Femur (tissue), 1 donor: ENCODE measurements at regions not wholly inside any gene's neighbourhood (a gene's known extent, or its start where the extent isn't known, plus 50 kb on each side); places are given as distances from the start of the nearest gene placed in this dataset.
A peak's percentile ranks its signal among the peaks of the same experiment; 100 is the strongest.

Experiments
- DNase-seq: peaks from one replicate; pipeline ENCODE4 v3.0.0-alpha.2; 2017

- no peak for DNase-seq
Observed at GRCh38 chr18:77601567-77601966, 351.9 kb downstream of the GALR1 start.

- no peak for DNase-seq
Observed at GRCh38 chr18:77607087-77607486, 357.4 kb downstream of the GALR1 start.

GRCh38 chr18:77608807-77609206 lies 359.2 kb downstream of the GALR1 start:
- DNase-seq: no peak

GRCh38 chr18:77617694-77618093 lies 368.0 kb downstream of the GALR1 start:
- DNase-seq: no peak

GRCh38 chr18:77619525-77619924 lies 369.9 kb downstream of the GALR1 start:
- DNase-seq: no peak

- DNase-seq: no peak
Observed at GRCh38 chr18:77622009-77622692, 372.5 kb downstream of the GALR1 start.

GRCh38 chr18:77632758-77633157 lies 383.1 kb downstream of the GALR1 start:
- DNase-seq: no peak

- DNase-seq: no peak
Observed at GRCh38 chr18:77634494-77634893, 384.8 kb downstream of the GALR1 start.

GRCh38 chr18:77635451-77635850 lies 385.8 kb downstream of the GALR1 start:
- peak; percentile 84 for DNase-seq

- no peak for DNase-seq
Observed at GRCh38 chr18:77635858-77636257, 386.2 kb downstream of the GALR1 start.

GRCh38 chr18:77645170-77645872 lies 395.7 kb downstream of the GALR1 start:
- DNase-seq: no peak

- no peak for DNase-seq
Observed at GRCh38 chr18:77647472-77647871, 397.8 kb downstream of the GALR1 start.

GRCh38 chr18:77648411-77648810 lies 398.8 kb downstream of the GALR1 start:
- DNase-seq: no peak

GRCh38 chr18:77650799-77651385 lies 401.2 kb downstream of the GALR1 start:
- DNase-seq: peak; percentile 79

- DNase-seq: no peak
Observed at GRCh38 chr18:77651441-77651840, 401.8 kb downstream of the GALR1 start.

- no peak for DNase-seq
Observed at GRCh38 chr18:77653792-77654191, 404.1 kb downstream of the GALR1 start.

GRCh38 chr18:77654302-77654701 lies 404.7 kb downstream of the GALR1 start:
- no peak for DNase-seq

GRCh38 chr18:77657651-77658298 lies 408.1 kb downstream of the GALR1 start:
- no peak for DNase-seq

GRCh38 chr18:77658299-77658662 lies 408.6 kb downstream of the GALR1 start:
- no peak for DNase-seq

GRCh38 chr18:77658751-77659448 lies 409.3 kb downstream of the GALR1 start:
- no peak for DNase-seq

GRCh38 chr18:77666613-77667012 lies 417.0 kb downstream of the GALR1 start:
- DNase-seq: no peak

- DNase-seq: no peak
Observed at GRCh38 chr18:77668219-77668618, 418.6 kb downstream of the GALR1 start.

- DNase-seq: no peak
Observed at GRCh38 chr18:77669331-77669730, 419.7 kb downstream of the GALR1 start.
